Upper lobe of left lung (tissue), 4 donors: ENCODE measurements at regions not wholly inside any gene's neighbourhood (a gene's known extent, or its start where the extent isn't known, plus 50 kb on each side); places are given as distances from the start of the nearest gene placed in this dataset.

Experiments
- CTCF ChIP-seq, 6 experiments: fragments of 450-650 bp in 4 of 6; fragments of 200-600 bp in 2 of 6; sonication (generic) in 2 of 6; IDR thresholded peaks; one replicate each; pipeline ENCODE4 v1.5.1; 2016 to 2019; ENCODE audit warnings: antibody characterized with exemption in 6 of 6
- POLR2A ChIP-seq, 4 donors: fragments of 450-650 bp; IDR thresholded peaks; one replicate each; pipeline ENCODE4 v1.5.1; 2016 to 2017; ENCODE audit warnings: antibody characterized with exemption in 4 of 4, mild to moderate bottlenecking in 2 of 4
- POLR2AphosphoS5 ChIP-seq, 2 donors: sonication (generic); formaldehyde crosslinking; IDR thresholded peaks; one replicate each; pipeline ENCODE4 v1.5.1; 2017; ENCODE audit warnings: antibody characterized with exemption in 2 of 2

- TF ChIP-seq POLR2A (IDR thresholded peaks at IDR 0.05), result no peak
- TF ChIP-seq CTCF (IDR thresholded peaks at IDR 0.05), result no peak
- no peak for TF ChIP-seq POLR2AphosphoS5 (IDR thresholded peaks at IDR 0.05)
These were observed 370.0 kb downstream of the GPAT3 start for GRCh38 chr4:83905952-83906351.
